ENCODE measurements at regions not wholly inside any gene's neighbourhood (a gene's known extent, or its start where the extent isn't known, plus 50 kb on each side); places are given as distances from the start of the nearest gene placed in this dataset.

- no peak for DNase-seq (ENCODE audit: low read depth, low spot score)
These were observed 467.5 kb downstream of the VRK1 start for GRCh38 chr14:97264516-97265230.

- DNase-seq (ENCODE audit: low read depth, low spot score), result no peak
These were observed 469.5 kb downstream of the VRK1 start for GRCh38 chr14:97266653-97267052.

GRCh38 chr14:97267509-97267908, 470.3 kb downstream of the VRK1 start:
- no peak for DNase-seq (ENCODE audit: low read depth, low spot score)

GRCh38 chr14:97268097-97268496, 470.9 kb downstream of the VRK1 start:
- no peak for DNase-seq (ENCODE audit: low read depth, low spot score)

GRCh38 chr14:97270308-97270707, 473.1 kb downstream of the VRK1 start:
- no peak for DNase-seq (ENCODE audit: low read depth, low spot score)

- DNase-seq (ENCODE audit: low read depth, low spot score), result no peak
These were observed 474.3 kb downstream of the VRK1 start for GRCh38 chr14:97271451-97271960.

GRCh38 chr14:97273540-97273939, 476.4 kb downstream of the VRK1 start:
- no peak for DNase-seq (ENCODE audit: low read depth, low spot score)

- DNase-seq (ENCODE audit: low read depth, low spot score), result no peak
These were observed 477.4 kb downstream of the VRK1 start for GRCh38 chr14:97274626-97275025.

GRCh38 chr14:97275276-97275675, 478.1 kb downstream of the VRK1 start:
- no peak for DNase-seq (ENCODE audit: low read depth, low spot score)

GRCh38 chr14:97276573-97276972, 479.4 kb downstream of the VRK1 start:
- no peak for DNase-seq (ENCODE audit: low read depth, low spot score)

GRCh38 chr14:97277711-97278110, 480.5 kb downstream of the VRK1 start:
- DNase-seq (ENCODE audit: low read depth, low spot score), result no peak

GRCh38 chr14:97280526-97280925, 483.3 kb downstream of the VRK1 start:
- no peak for DNase-seq (ENCODE audit: low read depth, low spot score)

GRCh38 chr14:97281741-97282140, 484.6 kb downstream of the VRK1 start:
- no peak for DNase-seq (ENCODE audit: low read depth, low spot score)

- DNase-seq (ENCODE audit: low read depth, low spot score), result no peak
These were observed 485.2 kb downstream of the VRK1 start for GRCh38 chr14:97282210-97283004.

- no peak for DNase-seq (ENCODE audit: low read depth, low spot score)
These were observed 485.8 kb downstream of the VRK1 start for GRCh38 chr14:97283005-97283403.

- DNase-seq (ENCODE audit: low read depth, low spot score), result no peak
These were observed 486.2 kb downstream of the VRK1 start for GRCh38 chr14:97283426-97283825.

GRCh38 chr14:97283841-97284240, 486.7 kb downstream of the VRK1 start:
- no peak for DNase-seq (ENCODE audit: low read depth, low spot score)

- no peak for DNase-seq (ENCODE audit: low read depth, low spot score)
These were observed 490.8 kb downstream of the VRK1 start for GRCh38 chr14:97287956-97288355.

- DNase-seq (ENCODE audit: low read depth, low spot score), result no peak
These were observed 492.9 kb downstream of the VRK1 start for GRCh38 chr14:97290065-97290464.

- DNase-seq (ENCODE audit: low read depth, low spot score), result no peak
These were observed 493.8 kb downstream of the VRK1 start for GRCh38 chr14:97290977-97291376.

GRCh38 chr14:97293659-97294058, 496.5 kb downstream of the VRK1 start:
- no peak for DNase-seq (ENCODE audit: low read depth, low spot score)

- no peak for DNase-seq (ENCODE audit: low read depth, low spot score)
These were observed 498.0 kb downstream of the VRK1 start for GRCh38 chr14:97295108-97295710.

GRCh38 chr14:97296176-97296575, 499.0 kb downstream of the VRK1 start:
- no peak for DNase-seq (ENCODE audit: low read depth, low spot score)
